ENCODE measurements at regions not wholly inside any gene's neighbourhood (a gene's known extent, or its start where the extent isn't known, plus 50 kb on each side); places are given as distances from the start of the nearest gene placed in this dataset.

DNA sequence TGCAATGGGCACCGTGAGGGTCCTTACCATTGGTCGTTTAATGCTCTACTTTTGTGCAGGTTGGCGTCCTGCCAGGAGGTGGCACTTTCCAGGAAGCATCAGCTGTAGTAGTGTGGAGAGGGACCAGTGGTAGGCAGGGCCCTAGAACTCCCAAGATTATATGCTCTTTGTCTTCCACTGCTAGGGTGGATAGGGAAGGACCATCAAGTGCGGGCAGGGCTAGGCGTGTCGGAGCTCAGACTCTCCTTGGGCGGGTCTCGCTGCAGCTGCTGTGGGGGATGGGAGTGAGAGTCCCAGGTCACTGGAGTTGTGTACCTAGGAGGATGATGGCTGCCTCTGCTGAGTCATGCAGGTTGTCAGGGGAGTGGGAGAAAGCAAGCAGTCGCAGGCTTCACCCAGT, 134.7 kb downstream of the KLF8 start:
- H4K20me1 ChIP-seq (ENCODE audit: control insufficient read depth, insufficient read depth): no peaks in the 10 kb centered on the region
- H3K9ac ChIP-seq (ENCODE audit: control insufficient read depth, insufficient read depth, low read length): no peak overlapping the region
- DNase-seq (ENCODE audit: low read depth, low spot score) (no peak), ATAC-seq (no peak), FAIRE-seq (no peak)
- intact Hi-C loops (cut with micrococcal nuclease; ENCODE audit: unreplicated experiment): no loop called here
- H3K4me3 ChIP-seq: no peak overlapping the region
- H3K4me2 ChIP-seq (ENCODE audit: control insufficient read depth, insufficient read depth): no peak overlapping the region
- ChIA-PET SMC1A (ENCODE audit: uncharacterized antibody, unreplicated experiment) (interaction anchor here (1.1 kb wide), 1 partner anchor 28 kb away, joined by 3 read pairs; no protein-coding TSS in a partner anchor), CTCF (no interaction called here), POLR2A (no interaction called here), RAD21 (ENCODE audit: unreplicated experiment) (no interaction called here)
- H2AFZ ChIP-seq (ENCODE audit: control insufficient read depth, low read depth, low read length): no peak overlapping the region
- H3K36me3 ChIP-seq (ENCODE audit: control insufficient read depth in 2 of 2, insufficient read depth in 2 of 2, low read length in 1 of 2): no peaks in the 10 kb centered on the region
- H3K27ac ChIP-seq (ENCODE audit: control insufficient read depth, insufficient read depth): no peak overlapping the region
- no peaks in the 10 kb centered on the region for H3K79me2 ChIP-seq (ENCODE audit: control insufficient read depth, insufficient read depth, low read length)
- TF ChIP-seq, protein P1, sequence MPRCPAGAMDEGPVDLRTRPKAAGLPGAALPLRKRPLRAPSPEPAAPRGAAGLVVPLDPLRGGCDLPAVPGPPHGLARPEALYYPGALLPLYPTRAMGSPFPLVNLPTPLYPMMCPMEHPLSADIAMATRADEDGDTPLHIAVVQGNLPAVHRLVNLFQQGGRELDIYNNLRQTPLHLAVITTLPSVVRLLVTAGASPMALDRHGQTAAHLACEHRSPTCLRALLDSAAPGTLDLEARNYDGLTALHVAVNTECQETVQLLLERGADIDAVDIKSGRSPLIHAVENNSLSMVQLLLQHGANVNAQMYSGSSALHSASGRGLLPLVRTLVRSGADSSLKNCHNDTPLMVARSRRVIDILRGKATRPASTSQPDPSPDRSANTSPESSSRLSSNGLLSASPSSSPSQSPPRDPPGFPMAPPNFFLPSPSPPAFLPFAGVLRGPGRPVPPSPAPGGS (IDR thresholded peaks at IDR 0.05; ENCODE audit: borderline replicate concordance, insufficient read depth, low read depth, low read length, poor library complexity, severe bottlenecking): no peak
- TF ChIP-seq ZSCAN29 (IDR thresholded peaks at IDR 0.05) (no peak), TCF7 (IDR thresholded peaks at IDR 0.05; ENCODE audit: borderline replicate concordance) (no peak), NRF1 (conservative IDR thresholded peaks at IDR 0.05; ENCODE audit: low read depth, low read length) (no peak), SRF (IDR thresholded peaks at IDR 0.05; ENCODE audit: low read depth in 2 of 2, low read length in 2 of 2) (no peak), RUNX3 (IDR thresholded peaks at IDR 0.05; ENCODE audit: low read length) (no peak), SMAD5 (IDR thresholded peaks at IDR 0.05; ENCODE audit: low read depth) (no peak), ZBED1 (IDR thresholded peaks at IDR 0.05; ENCODE audit: borderline replicate concordance) (no peak), ASH2L (IDR thresholded peaks at IDR 0.05; ENCODE audit: borderline replicate concordance, low read depth) (no peak), SP1 (IDR thresholded peaks at IDR 0.05; ENCODE audit: low read depth, low read length) (no peak), NR2C1 (IDR thresholded peaks at IDR 0.05) (no peak)
- TF ChIP-seq, protein P2, sequence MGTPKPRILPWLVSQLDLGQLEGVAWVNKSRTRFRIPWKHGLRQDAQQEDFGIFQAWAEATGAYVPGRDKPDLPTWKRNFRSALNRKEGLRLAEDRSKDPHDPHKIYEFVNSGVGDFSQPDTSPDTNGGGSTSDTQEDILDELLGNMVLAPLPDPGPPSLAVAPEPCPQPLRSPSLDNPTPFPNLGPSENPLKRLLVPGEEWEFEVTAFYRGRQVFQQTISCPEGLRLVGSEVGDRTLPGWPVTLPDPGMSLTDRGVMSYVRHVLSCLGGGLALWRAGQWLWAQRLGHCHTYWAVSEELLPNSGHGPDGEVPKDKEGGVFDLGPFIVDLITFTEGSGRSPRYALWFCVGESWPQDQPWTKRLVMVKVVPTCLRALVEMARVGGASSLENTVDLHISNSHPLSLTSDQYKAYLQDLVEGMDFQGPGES (IDR thresholded peaks at IDR 0.05): no peak
- TF ChIP-seq, protein P3, sequence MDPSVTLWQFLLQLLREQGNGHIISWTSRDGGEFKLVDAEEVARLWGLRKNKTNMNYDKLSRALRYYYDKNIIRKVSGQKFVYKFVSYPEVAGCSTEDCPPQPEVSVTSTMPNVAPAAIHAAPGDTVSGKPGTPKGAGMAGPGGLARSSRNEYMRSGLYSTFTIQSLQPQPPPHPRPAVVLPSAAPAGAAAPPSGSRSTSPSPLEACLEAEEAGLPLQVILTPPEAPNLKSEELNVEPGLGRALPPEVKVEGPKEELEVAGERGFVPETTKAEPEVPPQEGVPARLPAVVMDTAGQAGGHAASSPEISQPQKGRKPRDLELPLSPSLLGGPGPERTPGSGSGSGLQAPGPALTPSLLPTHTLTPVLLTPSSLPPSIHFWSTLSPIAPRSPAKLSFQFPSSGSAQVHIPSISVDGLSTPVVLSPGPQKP (IDR thresholded peaks at IDR 0.05; ENCODE audit: low read depth, low read length): no peak
- TF ChIP-seq, protein P4, sequence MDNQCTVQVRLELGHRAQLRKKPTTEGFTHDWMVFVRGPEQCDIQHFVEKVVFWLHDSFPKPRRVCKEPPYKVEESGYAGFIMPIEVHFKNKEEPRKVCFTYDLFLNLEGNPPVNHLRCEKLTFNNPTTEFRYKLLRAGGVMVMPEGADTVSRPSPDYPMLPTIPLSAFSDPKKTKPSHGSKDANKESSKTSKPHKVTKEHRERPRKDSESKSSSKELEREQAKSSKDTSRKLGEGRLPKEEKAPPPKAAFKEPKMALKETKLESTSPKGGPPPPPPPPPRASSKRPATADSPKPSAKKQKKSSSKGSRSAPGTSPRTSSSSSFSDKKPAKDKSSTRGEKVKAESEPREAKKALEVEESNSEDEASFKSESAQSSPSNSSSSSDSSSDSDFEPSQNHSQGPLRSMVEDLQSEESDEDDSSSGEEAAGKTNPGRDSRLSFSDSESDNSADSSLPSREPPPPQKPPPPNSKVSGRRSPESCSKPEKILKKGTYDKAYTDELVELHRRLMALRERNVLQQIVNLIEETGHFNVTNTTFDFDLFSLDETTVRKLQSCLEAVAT (IDR thresholded peaks at IDR 0.05): no peak
- TF ChIP-seq, protein P5, sequence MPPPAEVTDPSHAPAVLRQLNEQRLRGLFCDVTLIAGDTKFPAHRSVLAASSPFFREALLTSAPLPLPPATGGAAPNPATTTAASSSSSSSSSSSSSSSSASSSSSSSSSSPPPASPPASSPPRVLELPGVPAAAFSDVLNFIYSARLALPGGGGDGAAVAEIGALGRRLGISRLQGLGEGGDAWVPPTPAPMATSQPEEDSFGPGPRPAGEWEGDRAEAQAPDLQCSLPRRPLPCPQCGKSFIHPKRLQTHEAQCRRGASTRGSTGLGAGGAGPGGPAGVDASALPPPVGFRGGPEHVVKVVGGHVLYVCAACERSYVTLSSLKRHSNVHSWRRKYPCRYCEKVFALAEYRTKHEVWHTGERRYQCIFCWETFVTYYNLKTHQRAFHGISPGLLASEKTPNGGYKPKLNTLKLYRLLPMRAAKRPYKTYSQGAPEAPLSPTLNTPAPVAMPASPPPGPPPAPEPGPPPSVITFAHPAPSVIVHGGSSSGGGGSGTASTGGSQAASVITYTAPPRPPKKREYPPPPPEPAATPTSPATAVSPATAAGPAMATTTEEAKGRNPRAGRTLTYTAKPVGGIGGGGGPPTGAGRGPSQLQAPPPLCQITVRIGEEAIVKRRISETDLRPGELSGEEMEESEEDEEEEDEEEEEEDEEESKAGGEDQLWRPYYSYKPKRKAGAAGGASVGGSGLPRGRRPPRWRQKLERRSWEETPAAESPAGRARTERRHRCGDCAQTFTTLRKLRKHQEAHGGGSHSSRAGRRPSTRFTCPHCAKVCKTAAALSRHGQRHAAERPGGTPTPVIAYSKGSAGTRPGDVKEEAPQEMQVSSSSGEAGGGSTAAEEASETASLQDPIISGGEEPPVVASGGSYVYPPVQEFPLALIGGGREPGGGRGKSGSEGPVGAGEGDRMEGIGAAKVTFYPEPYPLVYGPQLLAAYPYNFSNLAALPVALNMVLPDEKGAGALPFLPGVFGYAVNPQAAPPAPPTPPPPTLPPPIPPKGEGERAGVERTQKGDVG (CRISPR knock-in tag; IDR thresholded peaks at IDR 0.05): no peak
- TF ChIP-seq, protein P6, sequence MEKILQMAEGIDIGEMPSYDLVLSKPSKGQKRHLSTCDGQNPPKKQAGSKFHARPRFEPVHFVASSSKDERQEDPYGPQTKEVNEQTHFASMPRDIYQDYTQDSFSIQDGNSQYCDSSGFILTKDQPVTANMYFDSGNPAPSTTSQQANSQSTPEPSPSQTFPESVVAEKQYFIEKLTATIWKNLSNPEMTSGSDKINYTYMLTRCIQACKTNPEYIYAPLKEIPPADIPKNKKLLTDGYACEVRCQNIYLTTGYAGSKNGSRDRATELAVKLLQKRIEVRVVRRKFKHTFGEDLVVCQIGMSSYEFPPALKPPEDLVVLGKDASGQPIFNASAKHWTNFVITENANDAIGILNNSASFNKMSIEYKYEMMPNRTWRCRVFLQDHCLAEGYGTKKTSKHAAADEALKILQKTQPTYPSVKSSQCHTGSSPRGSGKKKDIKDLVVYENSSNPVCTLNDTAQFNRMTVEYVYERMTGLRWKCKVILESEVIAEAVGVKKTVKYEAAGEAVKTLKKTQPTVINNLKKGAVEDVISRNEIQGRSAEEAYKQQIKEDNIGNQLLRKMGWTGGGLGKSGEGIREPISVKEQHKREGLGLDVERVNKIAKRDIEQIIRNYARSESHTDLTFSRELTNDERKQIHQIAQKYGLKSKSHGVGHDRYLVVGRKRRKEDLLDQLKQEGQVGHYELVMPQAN (conservative IDR thresholded peaks at IDR 0.05): no peak
- no peaks in the 10 kb centered on the region for H3K27me3 ChIP-seq (replicated peaks in 1 of 2; ENCODE audit: control insufficient read depth in 2 of 2, insufficient read depth in 2 of 2, low read length in 1 of 2)
- in situ Hi-C loops (cut with MboI): no loop called here
- WGBS (ENCODE audit: insufficient coverage, insufficient replicate concordance, low lambda C conversion rate, missing lambda C conversion rate): 55% methylated on average over 9 of the region's 9 CpGs
- no TSS peak for BruUV-seq (replicated peaks)
- H3K4me1 ChIP-seq (ENCODE audit: control insufficient read depth, insufficient read depth, low read length): no peaks in the 10 kb centered on the region
- H3K9me3 ChIP-seq (replicated peaks; ENCODE audit: control insufficient read depth, insufficient read depth, low read length): no peaks in the 10 kb centered on the region

All from GM12878 (cell line).